HAP-1 (cell line): ENCODE measurements at regions not wholly inside any gene's neighbourhood (a gene's known extent, or its start where the extent isn't known, plus 50 kb on each side); places are given as distances from the start of the nearest gene placed in this dataset.
"Not testable (repeated sequence)": the region's sequence is repeated elsewhere in the genome, so short reads cannot be mapped to it uniquely, and the experiment has no call there.

Source experiments
- DNase-seq, 2 experiments: peaks; one replicate each; pipeline ENCODE4 v3.0.0-alpha.2; 2016 to 2020; ENCODE audit warnings: low spot score in 2 of 2
- H3K27me3 ChIP-seq: fragments of 250-450 bp; sonication (Bioruptor Pico); 2 replicates; pipeline ENCODE4 v1.5.1; 2020; ENCODE audit warnings: low read depth, mild to moderate bottlenecking, moderate library complexity
- H3K36me3 ChIP-seq: fragments of 250-450 bp; sonication (Bioruptor Pico); replicated peaks from 2 replicates; pipeline ENCODE4 v1.5.1; 2020; ENCODE audit warnings: mild to moderate bottlenecking
- H3K4me1 ChIP-seq: fragments of 250-450 bp; sonication (Bioruptor Pico); 2 replicates; pipeline ENCODE4 v1.5.1; 2020; ENCODE audit warnings: mild to moderate bottlenecking
- H3K4me3 ChIP-seq: fragments of 250-450 bp; sonication (Bioruptor Pico); 2 replicates; pipeline ENCODE4 v1.5.1; 2020; ENCODE audit warnings: mild to moderate bottlenecking, moderate library complexity
- H3K9me3 ChIP-seq: fragments of 250-450 bp; sonication (Bioruptor Pico); 2 replicates; pipeline ENCODE4 v1.5.1; 2020; ENCODE audit warnings: mild to moderate bottlenecking, moderate library complexity
- in situ Hi-C: fragments of 300-500 bp; cut with MboI; formaldehyde crosslinking; loops from 3 replicates; pipeline ENCODE4 v1.14.3; 2020; ENCODE audit warnings: low sequenced_read_pairs, inconsistent platforms, mixed read lengths

DNA sequence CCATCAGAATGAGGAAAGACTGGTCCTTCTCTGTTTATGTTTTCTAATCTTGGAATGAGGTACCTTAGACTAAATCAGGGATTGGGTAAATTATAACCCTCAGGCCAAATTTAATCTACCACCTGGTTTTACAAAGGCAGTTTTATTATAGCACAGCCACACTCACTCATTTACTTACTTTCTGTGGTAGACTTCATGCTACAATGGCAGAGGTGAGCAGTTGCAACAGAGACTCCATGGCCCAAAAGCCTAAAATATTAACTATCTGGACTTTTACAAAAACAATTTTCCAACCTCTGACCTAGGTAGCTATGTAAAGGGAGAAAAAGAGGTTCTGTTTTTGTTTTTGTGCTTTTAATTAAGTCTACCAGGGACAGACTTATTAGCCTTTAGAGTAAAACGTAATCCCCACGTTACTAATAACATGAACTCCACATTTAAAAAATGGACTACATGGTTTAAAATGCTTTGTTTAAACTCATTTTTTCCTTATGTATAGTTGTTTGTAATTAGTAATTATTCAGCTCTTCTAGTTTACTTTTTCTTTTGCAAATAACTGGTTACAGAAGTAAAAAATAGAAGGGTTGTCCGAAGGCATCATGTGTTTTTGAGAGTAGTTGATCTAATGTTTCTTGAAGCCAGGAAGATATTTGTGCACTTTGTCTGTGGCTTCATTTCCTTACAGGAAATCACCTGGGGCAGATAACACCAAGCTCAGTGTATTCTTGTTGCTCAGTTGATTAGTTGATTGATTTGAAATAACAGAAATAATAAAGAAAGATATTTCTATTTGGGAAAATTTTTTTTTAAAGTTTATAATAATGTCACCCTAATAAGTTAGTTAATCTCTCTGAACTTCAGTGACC, 57.6 kb upstream of the ATP2B1 start:
- Histone ChIP-seq H3K36me3 (no peaks in the 10 kb centered on the region), H3K27me3 (no peaks in the 10 kb centered on the region; the same call in 1 of the 2 replicates), H3K4me1 (no peaks in the 10 kb centered on the region), H3K4me3 (no peak overlapping the region), H3K9me3 (no peaks in the 10 kb centered on the region)
- in situ Hi-C loops, result no loop called here
- DNase-seq, result no peak

DNA sequence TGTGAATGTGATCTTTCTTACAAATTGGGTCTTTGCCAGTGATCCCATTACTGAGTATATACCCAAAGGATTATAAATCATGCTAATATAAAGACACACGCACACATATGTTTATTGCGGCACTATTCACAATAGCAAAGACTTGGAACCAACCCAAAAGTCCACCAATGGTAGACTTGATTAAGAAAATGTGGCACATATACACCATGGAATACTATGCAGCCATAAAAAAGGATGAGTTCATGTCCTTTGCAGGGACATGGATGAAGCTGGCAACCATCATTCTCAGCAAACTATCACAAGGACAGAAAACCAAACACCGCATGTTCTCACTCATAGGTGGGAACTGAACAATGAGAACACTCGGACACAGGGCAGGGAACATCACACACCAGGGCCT, 55.5 kb upstream of the ATP2B1 start:
- DNase-seq, in situ Hi-C loops: not testable (repeated sequence)

DNA sequence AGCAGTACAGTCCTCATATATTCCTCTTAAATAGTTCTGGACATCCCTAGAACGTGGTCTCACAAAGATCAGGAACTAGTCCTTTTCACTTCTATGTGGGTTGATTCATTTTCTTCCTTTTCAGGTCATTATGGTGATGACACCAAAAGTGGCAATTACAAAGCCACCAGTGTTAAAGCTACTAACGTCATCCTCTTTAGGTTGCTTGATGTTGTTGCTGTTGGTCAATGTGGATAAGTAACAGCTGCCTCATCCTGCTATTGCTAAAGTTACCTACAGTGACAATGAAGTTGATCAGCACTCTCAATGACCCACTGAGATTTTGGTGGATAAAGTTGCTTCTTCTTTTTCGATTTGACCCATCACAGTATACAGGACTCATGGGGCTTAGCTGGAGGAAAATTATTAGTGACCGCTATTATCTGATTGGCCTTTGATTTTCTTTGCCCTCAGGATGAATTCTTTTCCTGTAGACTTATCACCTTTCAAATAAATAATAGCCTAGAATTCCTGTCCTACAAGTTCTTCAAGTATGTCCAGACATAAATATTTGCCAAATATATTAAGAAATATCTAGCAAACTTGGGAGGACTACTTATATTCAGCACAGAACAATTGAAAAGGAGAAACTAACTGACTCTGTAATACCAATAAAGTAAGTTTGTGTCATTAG, 54.0 kb upstream of the ATP2B1 start:
- Histone ChIP-seq H3K4me3 (no peak overlapping the region), H3K4me1 (no peaks in the 10 kb centered on the region; the same call in 1 of the 2 replicates), H3K27me3 (no peaks in the 10 kb centered on the region; the same call in 1 of the 2 replicates), H3K9me3 (no peaks in the 10 kb centered on the region), H3K36me3 (no peaks in the 10 kb centered on the region)
- DNase-seq, result no peak
- in situ Hi-C loops, result no loop called here

More for the DNA sequence above, 55.5 kb upstream of the ATP2B1 start:
- H3K4me3 ChIP-seq, H3K9me3 ChIP-seq, H3K36me3 ChIP-seq, H3K4me1 ChIP-seq, H3K27me3 ChIP-seq: not testable (repeated sequence)

DNA sequence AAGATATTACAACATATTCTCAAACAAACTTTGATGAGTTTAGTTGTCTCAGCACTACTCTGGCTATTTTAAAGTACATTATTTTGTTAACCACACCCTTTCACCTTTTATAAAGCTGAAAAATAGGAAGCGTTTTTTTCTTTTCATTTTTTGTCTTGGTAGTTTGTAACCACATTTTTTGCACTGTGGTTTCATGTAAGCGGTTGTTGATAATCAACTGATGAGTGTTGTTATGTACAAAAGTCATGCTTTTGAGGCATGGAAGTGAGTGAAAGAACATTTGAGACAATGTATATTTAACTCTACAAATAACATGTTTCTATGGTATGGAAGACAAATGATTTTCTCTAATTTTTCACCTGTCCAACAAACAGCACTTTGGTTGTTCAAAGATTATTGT, 52.1 kb upstream of the ATP2B1 start:
- Histone ChIP-seq H3K4me1 (no peaks in the 10 kb centered on the region; the same call in 1 of the 2 replicates), H3K36me3 (no peaks in the 10 kb centered on the region), H3K9me3 (no peaks in the 10 kb centered on the region), H3K4me3 (no peak overlapping the region), H3K27me3 (no peaks in the 10 kb centered on the region; the same call in 1 of the 2 replicates)
- DNase-seq, result no peak
- in situ Hi-C loops, result no loop called here
